Kidney (tissue), 13 donors: ENCODE measurements at regions not wholly inside any gene's neighbourhood (a gene's known extent, or its start where the extent isn't known, plus 50 kb on each side); places are given as distances from the start of the nearest gene placed in this dataset.

Experiments
- DNase-seq, 5 donors: peaks; one replicate each; pipeline ENCODE4 v3.0.0-alpha.2; 2013 to 2020
- FAIRE-seq: peaks from 2 replicates; lab custom pipeline; 2012; peaks lifted over from hg19 to GRCh38; lab: Jason Lieb, UNC
- H3K27ac ChIP-seq, 2 donors: one replicate each; pipeline ENCODE4 v1.7.0; 2013; ENCODE audit warnings: low read depth in 2 of 2, low read length in 2 of 2, inconsistent platforms in 1 of 2
- H3K27me3 ChIP-seq: one replicate; pipeline ENCODE4 v1.7.1; 2013; ENCODE audit warnings: low read length, inconsistent platforms; ENCODE audit not compliant: control insufficient read depth, insufficient read depth
- H3K36me3 ChIP-seq, 3 donors: one replicate each; pipeline versions ENCODE4 v1.7.0 to v1.7.1; 2013; ENCODE audit warnings: low read length in 3 of 3, control low read depth in 1 of 3, inconsistent platforms in 1 of 3; ENCODE audit not compliant: insufficient read depth in 3 of 3, control insufficient read depth in 2 of 3
- H3K4me1 ChIP-seq, 3 donors: one replicate each; pipeline versions ENCODE4 v1.7.0 to v1.7.1; 2013; ENCODE audit warnings: low read length in 3 of 3, inconsistent platforms in 1 of 3, low read depth in 1 of 3; ENCODE audit not compliant: control insufficient read depth in 2 of 3, insufficient read depth in 2 of 3
- H3K4me3 ChIP-seq, 3 donors: one replicate each; pipeline versions ENCODE4 v1.7.0 to v1.8.1; 2013; ENCODE audit warnings: low read length in 3 of 3, control low read depth in 1 of 3, inconsistent platforms in 1 of 3
- H3K9ac ChIP-seq, 3 donors: one replicate each; pipeline versions ENCODE4 v1.7.0 to v1.7.1; 2013; ENCODE audit warnings: low read length in 3 of 3, control low read depth in 1 of 3, inconsistent platforms in 1 of 3
- H3K9me3 ChIP-seq, 3 donors: one replicate each; pipeline versions ENCODE4 v1.7.0 to v1.7.1; 2013; ENCODE audit warnings: low read length in 3 of 3, control low read depth in 1 of 3, inconsistent platforms in 1 of 3; ENCODE audit not compliant: control insufficient read depth in 2 of 3, insufficient read depth in 1 of 3
- intact Hi-C: fragments of 100-400 bp; cut with DNase I; formaldehyde crosslinking; loops from one replicate; pipeline ENCODE4 v1.11.1; 2022
- TF ChIP-seq, protein P1 (sequence below): IDR thresholded peaks from 3 replicates; pipeline ENCODE4 v1.5.1; 2012; ENCODE audit warnings: mild to moderate bottlenecking, moderate library complexity, borderline replicate concordance; ENCODE audit not compliant: insufficient read depth; ENCODE audit errors: extremely low read depth
- donor health status: control.
- donor health status: control.
- donor health status: control.
- donor health status: control.
- donor health status: control.
- donor health status: DM: yes; HTN: yes; CAD: no.
- donor health status: Normal renal cell carcinoma (clear cell type).

GRCh38 chr15:87575896-87576473, 680.6 kb downstream of the NTRK3 start:
- Histone ChIP-seq H3K4me1 (no peaks in the 10 kb centered on the region), H3K27ac (no peak overlapping the region), H3K36me3 (no peaks in the 10 kb centered on the region), H3K4me3 (no peak overlapping the region), H3K9ac (no peak overlapping the region), H3K9me3 (no peaks in the 10 kb centered on the region), H3K27me3 (no peaks in the 10 kb centered on the region)
- FAIRE-seq (no peak), DNase-seq (no peak)
- TF ChIP-seq, protein P1, sequence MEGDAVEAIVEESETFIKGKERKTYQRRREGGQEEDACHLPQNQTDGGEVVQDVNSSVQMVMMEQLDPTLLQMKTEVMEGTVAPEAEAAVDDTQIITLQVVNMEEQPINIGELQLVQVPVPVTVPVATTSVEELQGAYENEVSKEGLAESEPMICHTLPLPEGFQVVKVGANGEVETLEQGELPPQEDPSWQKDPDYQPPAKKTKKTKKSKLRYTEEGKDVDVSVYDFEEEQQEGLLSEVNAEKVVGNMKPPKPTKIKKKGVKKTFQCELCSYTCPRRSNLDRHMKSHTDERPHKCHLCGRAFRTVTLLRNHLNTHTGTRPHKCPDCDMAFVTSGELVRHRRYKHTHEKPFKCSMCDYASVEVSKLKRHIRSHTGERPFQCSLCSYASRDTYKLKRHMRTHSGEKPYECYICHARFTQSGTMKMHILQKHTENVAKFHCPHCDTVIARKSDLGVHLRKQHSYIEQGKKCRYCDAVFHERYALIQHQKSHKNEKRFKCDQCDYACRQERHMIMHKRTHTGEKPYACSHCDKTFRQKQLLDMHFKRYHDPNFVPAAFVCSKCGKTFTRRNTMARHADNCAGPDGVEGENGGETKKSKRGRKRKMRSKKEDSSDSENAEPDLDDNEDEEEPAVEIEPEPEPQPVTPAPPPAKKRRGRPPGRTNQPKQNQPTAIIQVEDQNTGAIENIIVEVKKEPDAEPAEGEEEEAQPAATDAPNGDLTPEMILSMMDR, result no peak
- intact Hi-C loops, result no loop called here

DNA sequence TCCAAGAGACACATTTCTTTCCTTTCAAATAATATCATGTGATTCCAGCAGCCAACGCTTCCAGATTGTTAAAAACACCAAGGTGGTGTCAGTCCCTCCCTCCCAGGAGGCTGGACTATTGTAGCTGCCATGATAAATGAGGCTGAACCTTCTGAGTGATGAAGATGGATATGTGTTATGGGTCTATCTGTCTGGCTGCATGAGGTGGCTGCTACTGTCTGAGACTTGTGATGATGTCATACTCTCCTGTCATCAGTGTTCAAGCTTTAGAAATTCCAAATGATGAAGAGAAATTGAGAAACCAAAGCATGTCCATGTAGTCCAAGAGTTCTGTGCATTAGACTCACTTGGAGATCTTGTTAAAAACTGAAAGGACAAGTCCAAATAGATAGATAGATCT, 683.0 kb downstream of the NTRK3 start:
- Histone ChIP-seq H3K36me3 (no peaks in the 10 kb centered on the region), H3K4me3 (no peak overlapping the region), H3K27ac (no peak overlapping the region), H3K4me1 (no peaks in the 10 kb centered on the region), H3K27me3 (no peaks in the 10 kb centered on the region), H3K9ac (no peak overlapping the region), H3K9me3 (no peaks in the 10 kb centered on the region)
- TF ChIP-seq, protein P1, result no peak
- DNase-seq (no peak), FAIRE-seq (no peak)
- intact Hi-C loops, result no loop called here

DNA sequence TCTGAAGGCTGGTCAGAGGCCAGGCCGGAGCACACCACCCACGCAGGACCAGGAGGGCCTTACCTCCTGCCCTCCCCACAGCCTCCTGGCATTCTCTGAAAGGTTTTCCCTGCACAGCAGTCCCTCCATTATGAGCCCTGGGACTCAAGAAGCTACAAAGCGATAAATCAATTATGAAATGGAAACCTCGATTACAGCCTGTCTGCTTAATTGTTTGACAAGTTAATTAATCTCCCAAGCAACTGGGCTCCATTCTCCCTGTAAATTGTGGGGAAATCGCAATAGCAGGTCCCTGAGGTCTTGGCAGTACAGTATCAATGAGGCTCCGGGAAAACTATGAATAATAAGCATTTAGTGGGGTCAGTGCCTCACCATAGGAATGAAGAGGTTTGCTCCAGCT, 683.5 kb downstream of the NTRK3 start:
- no peaks in the 10 kb centered on the region for H3K4me1 ChIP-seq
- TF ChIP-seq, protein P1, result no peak
- intact Hi-C loops, result no loop called here

GRCh38 chr15:87572381-87572910, 684.1 kb downstream of the NTRK3 start:
- FAIRE-seq (no peak), DNase-seq (no peak)
- H3K4me1 ChIP-seq, result no peaks in the 10 kb centered on the region
- no peaks in the 10 kb centered on the region for H3K9me3 ChIP-seq
- no peaks in the 10 kb centered on the region for H3K36me3 ChIP-seq
- no peak overlapping the region for H3K4me3 ChIP-seq
- intact Hi-C loops, result no loop called here
- no peak overlapping the region for H3K9ac ChIP-seq
- no peaks in the 10 kb centered on the region for H3K27me3 ChIP-seq
- TF ChIP-seq, protein P1, result no peak
- H3K27ac ChIP-seq, result no peak overlapping the region

More for the DNA sequence above, 683.5 kb downstream of the NTRK3 start:
- Histone ChIP-seq H3K9ac (no peak overlapping the region), H3K27ac (no peak overlapping the region), H3K9me3 (no peaks in the 10 kb centered on the region), H3K4me3 (no peak overlapping the region), H3K27me3 (no peaks in the 10 kb centered on the region), H3K36me3 (no peaks in the 10 kb centered on the region)
- no peak for FAIRE-seq
- no peak for DNase-seq
